Activated B cell treated with CpG ODN at 0.5 μM for 24 hours (primary cell): ENCODE measurements at regions not wholly inside any gene's neighbourhood (a gene's known extent, or its start where the extent isn't known, plus 50 kb on each side); places are given as distances from the start of the nearest gene placed in this dataset.

Source experiments
- ATAC-seq: fragments of 200-7000 bp; cut with Tn5 transposase; one replicate; pipeline ENCODE4 v1.10.0; 2021; ENCODE audit warnings: low read depth, mild to moderate bottlenecking, moderate library complexity
- CTCF ChIA-PET: fragments of 350-600 bp; sonication (Branson Sonifier 250); formaldehyde crosslinking; loops from one replicate; lab custom pipeline; 2021; ENCODE audit warnings: antibody characterized with exemption; lab: Charles Lee
- POLR2A ChIA-PET: fragments of 350-600 bp; sonication (Branson Sonifier 250); formaldehyde crosslinking; loops from one replicate; lab custom pipeline; 2021; ENCODE audit warnings: antibody characterized with exemption; lab: Charles Lee
- DNase-seq: peaks from one replicate; pipeline ENCODE4 v3.0.0; 2022
- H3K27ac Mint-ChIP-seq: one replicate; pipeline ENCODE4 v1.8.0; 2020; ENCODE audit warnings: mixed read lengths
- H3K27me3 Mint-ChIP-seq: one replicate; pipeline ENCODE4 v1.8.0; 2021; ENCODE audit warnings: mixed read lengths
- H3K36me3 Mint-ChIP-seq: one replicate; pipeline ENCODE4 v1.8.0; 2021; ENCODE audit warnings: low read depth, mixed read lengths
- H3K4me1 Mint-ChIP-seq: one replicate; pipeline ENCODE4 v1.8.0; 2021; ENCODE audit warnings: mixed read lengths
- H3K4me3 Mint-ChIP-seq: one replicate; pipeline ENCODE4 v1.8.0; 2020; ENCODE audit warnings: mild to moderate bottlenecking, mixed read lengths
- H3K9me3 Mint-ChIP-seq: one replicate; pipeline ENCODE4 v1.8.0; 2020; ENCODE audit warnings: mixed read lengths
- CTCF ChIP-seq: fragments of 200-600 bp; IDR thresholded peaks from one replicate; pipeline ENCODE4 v1.8.0; 2022; ENCODE audit warnings: antibody characterized with exemption, mild to moderate bottlenecking
- intact Hi-C: fragments of 100-400 bp; cut with micrococcal nuclease; formaldehyde crosslinking; loops from one replicate; pipeline ENCODE4 v1.15.1; 2024

GRCh38 chr2:128726236-128726635, 407.6 kb upstream of the HS6ST1 start:
- ATAC-seq (no peak), DNase-seq (no peak)
- ChIA-PET CTCF (no interaction called here), POLR2A (no interaction called here)
- no peaks in the 10 kb centered on the region for H3K36me3 Mint-ChIP-seq
- H3K27me3 Mint-ChIP-seq, result no peaks in the 10 kb centered on the region
- no peaks in the 10 kb centered on the region for H3K4me1 Mint-ChIP-seq
- H3K9me3 Mint-ChIP-seq, result peaks cover 7% of the 10 kb centered on the region
- no peak overlapping the region for H3K27ac Mint-ChIP-seq
- intact Hi-C loops, result no loop called here
- H3K4me3 Mint-ChIP-seq, result no peak overlapping the region
- no peak for TF ChIP-seq CTCF

- no peak for DNase-seq
- Mint-ChIP-seq H3K27me3 (no peaks in the 10 kb centered on the region), H3K36me3 (no peaks in the 10 kb centered on the region), H3K4me3 (no peak overlapping the region), H3K4me1 (no peaks in the 10 kb centered on the region), H3K9me3 (peaks cover 7% of the 10 kb centered on the region), H3K27ac (no peak overlapping the region)
- no peak for TF ChIP-seq CTCF
- intact Hi-C loops, result no loop called here
- no peak for ATAC-seq
- ChIA-PET CTCF (no interaction called here), POLR2A (no interaction called here)
These were observed 408.2 kb upstream of the HS6ST1 start for GRCh38 chr2:128726911-128727310.

GRCh38 chr2:128727404-128727803, 408.7 kb upstream of the HS6ST1 start:
- POLR2A ChIA-PET, result no interaction called here
- no peaks in the 10 kb centered on the region for H3K4me1 Mint-ChIP-seq
- no peaks in the 10 kb centered on the region for H3K27me3 Mint-ChIP-seq
- intact Hi-C loops, result no loop called here
- ATAC-seq (no peak), DNase-seq (no peak)
- peaks cover 7% of the 10 kb centered on the region for H3K9me3 Mint-ChIP-seq
- TF ChIP-seq CTCF, result no peak
- H3K27ac Mint-ChIP-seq, result no peak overlapping the region
- no peaks in the 10 kb centered on the region for H3K36me3 Mint-ChIP-seq
- CTCF ChIA-PET, result interaction anchor here (1.4 kb wide), 1 partner anchor 9 kb away, joined by 10 read pairs; no protein-coding TSS in a partner anchor
- H3K4me3 Mint-ChIP-seq, result no peak overlapping the region

- ATAC-seq, result no peak
- DNase-seq, result no peak
- Mint-ChIP-seq H3K36me3 (no peaks in the 10 kb centered on the region), H3K9me3 (peaks cover 7% of the 10 kb centered on the region), H3K27me3 (no peaks in the 10 kb centered on the region), H3K4me3 (no peak overlapping the region), H3K27ac (no peak overlapping the region), H3K4me1 (no peaks in the 10 kb centered on the region)
- intact Hi-C loops, result no loop called here
- no peak for TF ChIP-seq CTCF
- ChIA-PET POLR2A (no interaction called here), CTCF (interaction anchor here (1.4 kb wide), 1 partner anchor 9 kb away, joined by 10 read pairs; no protein-coding TSS in a partner anchor)
These were observed 409.2 kb upstream of the HS6ST1 start for GRCh38 chr2:128727914-128728313.

- Mint-ChIP-seq H3K27me3 (no peaks in the 10 kb centered on the region), H3K4me3 (no peak overlapping the region), H3K36me3 (no peaks in the 10 kb centered on the region), H3K27ac (no peak overlapping the region), H3K4me1 (no peaks in the 10 kb centered on the region), H3K9me3 (peaks cover 7% of the 10 kb centered on the region)
- CTCF ChIA-PET, result no interaction called here
- ATAC-seq (no peak), DNase-seq (no peak)
- intact Hi-C loops, result no loop called here
- TF ChIP-seq CTCF, result no peak
- POLR2A ChIA-PET, result no interaction called here
These were observed 410.4 kb upstream of the HS6ST1 start for GRCh38 chr2:128729051-128729450.
